ENCODE measurements at regions not wholly inside any gene's neighbourhood (a gene's known extent, or its start where the extent isn't known, plus 50 kb on each side); places are given as distances from the start of the nearest gene placed in this dataset.
"Not testable (repeated sequence)": the region's sequence is repeated elsewhere in the genome, so short reads cannot be mapped to it uniquely, and the experiment has no call there.

DNA sequence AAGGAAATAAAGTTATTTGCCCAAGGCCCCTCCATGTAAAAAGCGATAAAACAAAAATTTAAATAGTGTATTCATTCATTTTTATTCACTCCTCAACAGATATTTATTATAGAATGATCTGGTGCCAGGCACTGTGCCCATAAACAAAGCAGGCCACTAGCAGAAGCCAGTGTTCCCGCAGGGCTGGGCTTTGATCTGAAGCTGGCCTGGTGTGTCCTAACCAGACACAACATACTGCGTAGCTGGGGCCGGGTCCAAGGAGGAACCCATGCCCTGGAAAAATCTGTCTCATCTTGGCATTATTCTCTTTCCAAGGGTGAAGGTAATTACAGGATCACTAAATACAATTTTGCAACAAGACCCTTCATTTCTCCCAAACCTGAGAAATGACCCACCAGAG, 537.4 kb upstream of the CDH5 start:
- no peak for DNase-seq

DNA sequence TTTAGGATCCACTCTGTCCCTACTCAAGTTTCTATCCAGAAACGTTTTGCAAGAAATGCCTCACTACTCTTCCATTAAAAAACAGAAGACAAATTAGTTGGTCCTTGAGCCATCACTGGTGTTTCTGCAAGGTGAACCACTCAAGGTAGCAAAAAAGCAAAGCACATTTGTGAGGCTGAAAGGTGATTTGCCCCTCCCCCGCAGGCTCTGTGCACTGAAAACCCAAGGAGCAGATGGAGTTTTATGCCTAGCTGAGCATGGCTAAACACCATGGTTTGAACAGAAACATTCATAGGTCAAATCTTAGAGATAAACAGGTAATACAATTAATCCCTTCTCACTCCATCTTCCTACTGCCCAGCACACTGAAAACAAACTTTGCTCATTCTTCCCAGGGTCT, 538.2 kb upstream of the CDH5 start:
- DNase-seq = no peak

DNA sequence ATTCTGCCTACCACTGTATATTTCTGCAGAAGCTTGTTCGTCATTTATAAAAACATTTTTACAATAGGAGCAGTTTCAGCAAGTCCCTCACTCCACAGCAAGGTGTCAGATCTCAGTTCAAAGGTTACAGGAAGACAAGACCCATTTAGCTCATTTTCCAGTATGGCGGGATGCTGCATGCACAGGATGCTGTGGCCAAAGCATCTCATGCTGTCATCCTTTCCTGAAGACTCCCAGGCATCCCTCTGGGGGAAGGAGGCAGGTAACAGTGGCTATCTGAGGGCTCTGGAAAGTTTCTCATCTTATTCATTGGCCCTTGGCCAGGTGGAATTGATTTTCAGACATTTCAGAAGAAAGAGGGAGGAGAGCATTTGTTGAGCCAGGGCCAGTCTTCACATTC, 539.3 kb upstream of the CDH5 start:
- DNase-seq = no peak

DNA sequence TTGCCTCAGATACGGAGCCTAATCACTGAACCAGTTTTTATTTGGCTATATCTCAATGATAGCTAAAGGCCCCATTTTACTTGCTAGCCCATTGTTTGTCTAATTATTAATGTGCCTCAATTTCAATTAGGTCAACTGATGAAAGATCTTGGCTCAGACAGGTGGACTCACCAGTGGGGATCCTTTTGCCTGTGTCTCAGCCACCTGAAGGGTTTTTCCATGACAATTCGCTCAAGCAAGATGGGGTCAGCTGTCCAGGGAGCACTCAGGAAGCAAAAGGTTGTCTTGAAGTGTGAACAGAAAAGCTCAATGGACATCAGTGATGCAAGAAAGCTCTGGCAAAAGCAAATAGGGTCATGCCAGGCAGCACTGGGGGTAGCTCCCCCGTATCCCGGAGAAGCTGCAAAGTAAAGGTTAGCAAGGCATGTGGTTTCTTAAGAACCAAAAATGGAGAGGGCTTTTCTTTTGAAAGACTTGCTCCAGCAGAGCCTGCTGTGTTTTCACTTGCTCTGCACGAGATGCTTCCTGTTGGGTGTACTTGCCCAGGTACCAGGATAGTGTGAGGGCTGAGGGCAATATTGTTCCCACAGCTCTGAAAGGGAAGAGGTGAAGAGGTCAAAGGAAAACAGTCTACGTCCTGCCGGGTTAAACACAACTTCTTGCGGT, 541.2 kb upstream of the CDH5 start:
- no peak for DNase-seq

DNA sequence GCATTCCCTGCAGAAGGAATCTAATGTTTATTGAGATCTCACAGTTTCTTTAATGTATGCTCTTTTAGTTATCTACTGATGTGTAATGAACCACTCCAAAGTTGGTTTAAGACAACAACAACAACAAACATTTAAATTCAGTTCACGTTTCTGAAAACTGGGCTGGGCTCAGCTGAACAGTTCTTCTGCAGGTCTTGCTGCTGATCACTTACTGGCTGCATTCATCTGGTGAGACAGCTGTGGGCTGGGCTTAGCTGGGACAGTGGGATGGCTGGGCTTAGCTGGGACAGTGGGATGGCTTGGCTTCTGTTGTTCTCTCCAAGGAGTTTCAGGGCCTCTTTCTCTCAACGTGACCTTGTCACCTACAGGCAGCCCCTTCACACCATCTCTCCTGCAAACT, 544.3 kb upstream of the CDH5 start:
- no peak for DNase-seq

DNA sequence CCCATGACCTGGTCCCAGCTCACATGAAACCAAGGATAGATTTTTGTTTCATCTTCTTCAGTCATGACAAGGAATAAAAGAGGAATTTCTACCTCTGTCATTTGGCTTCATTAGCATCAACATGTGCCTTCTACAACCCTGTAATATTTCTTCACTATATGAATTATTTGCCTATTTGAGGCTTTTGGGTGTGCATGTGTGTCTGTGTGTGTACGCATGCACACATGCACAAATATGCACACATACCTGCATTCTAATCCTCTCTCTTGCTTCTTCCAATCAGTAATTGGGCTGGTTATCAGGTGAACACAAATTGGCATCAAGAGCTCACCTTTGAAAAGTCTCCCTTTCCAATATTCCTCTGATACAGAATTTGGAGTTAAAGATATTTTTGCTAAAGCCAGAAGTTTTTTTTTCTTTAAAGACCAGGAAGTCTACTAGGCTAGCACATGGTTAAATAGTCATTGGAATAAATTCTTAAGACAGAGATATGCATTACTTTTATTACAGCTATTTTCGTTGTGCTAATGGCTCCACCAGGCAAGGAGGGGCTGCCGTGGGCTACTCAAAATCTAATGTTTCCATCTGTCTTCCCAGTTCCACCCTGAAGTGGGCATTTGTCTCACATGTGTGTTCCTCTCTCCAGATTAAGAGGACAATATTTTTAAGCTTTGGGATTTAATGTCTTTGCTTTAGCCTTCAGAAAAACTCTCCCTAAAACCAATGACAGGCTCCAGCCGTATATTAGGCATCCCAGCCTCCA, 547.2 kb upstream of the CDH5 start:
- no peak for DNase-seq

DNA sequence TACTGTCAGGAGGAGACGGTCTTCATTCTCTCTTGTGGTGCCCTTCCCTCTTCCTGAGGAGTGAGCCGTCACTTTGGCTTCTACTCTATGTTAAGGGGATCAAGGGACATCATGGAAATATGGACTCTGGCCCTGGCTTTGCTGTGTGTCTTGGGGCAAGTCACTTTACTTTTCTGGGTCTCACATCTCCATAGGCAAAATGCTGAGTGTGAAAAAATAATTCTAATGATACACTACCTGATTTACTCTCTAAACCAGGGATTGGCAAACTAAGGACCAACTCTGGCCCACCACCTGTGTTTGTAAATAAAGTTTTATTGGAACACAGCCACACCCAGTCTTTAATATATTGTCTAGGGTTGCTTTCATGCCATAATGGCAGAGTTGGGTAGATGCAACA, 548.7 kb upstream of the CDH5 start:
- no peak for DNase-seq

DNA sequence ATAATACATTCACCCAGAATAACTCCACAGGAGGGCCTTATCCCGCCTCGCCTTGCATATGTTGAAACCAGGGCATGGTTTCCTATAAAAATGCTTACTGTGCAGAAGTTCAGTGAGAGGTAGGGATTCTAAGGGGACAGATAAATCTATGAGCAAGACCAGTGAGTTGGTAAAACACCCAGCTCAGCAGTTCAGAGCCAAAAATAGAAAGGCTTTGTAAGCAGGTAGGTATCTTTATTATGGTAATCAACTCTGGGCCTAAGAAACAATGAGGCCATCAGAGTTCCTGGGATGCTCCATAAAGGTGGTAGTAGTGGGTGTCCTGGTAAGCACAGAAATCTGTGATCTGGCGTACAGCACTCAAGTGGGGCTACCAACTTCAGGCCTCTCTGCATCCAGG, 549.4 kb upstream of the CDH5 start:
- peak; percentile 12 for DNase-seq

DNA sequence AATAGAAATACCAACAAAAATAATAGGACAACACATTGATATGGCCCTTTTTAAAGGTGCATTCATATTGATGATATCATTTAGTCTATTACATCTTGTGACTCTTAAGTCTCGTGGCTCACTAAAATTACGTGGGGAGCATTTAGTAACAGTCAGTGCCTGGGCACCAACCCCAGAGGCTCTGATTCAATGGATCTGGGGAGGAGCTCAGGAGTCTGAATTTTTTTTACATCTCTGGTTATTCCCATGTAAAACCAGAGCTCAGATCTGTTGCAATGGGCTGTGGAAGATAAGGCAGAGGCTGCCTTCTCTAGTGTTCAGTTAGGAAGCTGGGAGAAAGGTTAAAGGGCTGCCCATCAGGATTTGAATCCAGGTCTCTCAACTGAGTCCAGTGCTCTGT, 549.9 kb upstream of the CDH5 start:
- no peak for DNase-seq

DNA sequence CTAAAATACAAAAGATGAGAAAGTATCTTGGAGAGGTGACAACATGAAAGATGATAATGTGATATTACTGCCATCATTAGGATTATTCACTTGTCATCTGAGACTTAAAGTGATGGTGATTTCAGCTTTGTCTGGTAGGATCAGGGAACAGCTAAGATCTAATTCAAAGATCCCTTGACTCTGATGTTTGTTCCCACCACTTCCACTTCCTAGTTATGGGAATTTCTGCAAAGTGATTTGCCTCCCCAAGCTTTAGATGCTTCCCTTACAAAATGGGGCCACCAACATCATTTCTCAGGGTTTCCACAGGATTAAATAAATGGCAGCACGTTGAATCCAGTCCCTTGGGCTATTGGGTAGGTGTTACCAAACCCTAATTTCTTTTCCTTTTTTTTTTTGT, 550.8 kb upstream of the CDH5 start:
- no peak for DNase-seq

DNA sequence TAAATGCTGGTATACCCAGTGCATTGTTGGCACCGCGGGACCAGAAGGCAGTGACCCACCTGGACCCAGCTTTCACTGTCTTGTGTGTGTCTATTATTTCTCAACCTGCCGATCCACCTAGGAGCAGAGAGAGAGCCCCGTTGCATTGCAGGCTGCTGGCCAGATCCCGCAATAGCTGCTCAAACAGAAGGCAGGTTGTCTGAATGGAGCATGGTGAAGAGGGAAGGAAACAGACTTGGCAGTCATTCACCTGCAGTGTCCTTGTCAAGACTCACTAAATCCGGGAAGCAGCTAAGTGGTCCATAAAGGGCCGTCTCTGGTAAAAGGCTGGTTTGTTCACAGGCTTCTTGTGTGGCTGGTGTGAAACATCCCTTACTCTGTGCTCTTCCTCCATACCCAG, 552.6 kb upstream of the CDH5 start:
- DNase-seq = not testable (repeated sequence)

DNA sequence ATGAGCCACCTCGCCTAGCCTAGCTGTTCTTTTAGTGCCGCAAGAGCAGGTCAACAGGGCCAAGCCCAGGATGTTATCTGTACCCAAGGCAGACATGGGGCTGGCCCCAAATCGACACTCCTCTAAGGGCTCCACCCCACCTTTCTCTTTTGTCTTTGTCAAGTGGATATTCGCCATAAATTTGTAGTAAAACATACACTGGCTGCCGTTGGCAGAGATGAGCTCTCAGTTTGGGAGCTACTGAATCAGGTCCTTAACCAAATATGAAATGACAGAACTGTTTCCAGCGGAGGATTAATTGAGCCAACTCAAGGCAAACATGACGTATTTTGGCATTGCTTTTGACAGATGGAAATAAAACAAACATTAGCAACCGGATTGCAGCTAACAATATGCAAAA, 556.9 kb upstream of the CDH5 start:
- DNase-seq = no peak

DNA sequence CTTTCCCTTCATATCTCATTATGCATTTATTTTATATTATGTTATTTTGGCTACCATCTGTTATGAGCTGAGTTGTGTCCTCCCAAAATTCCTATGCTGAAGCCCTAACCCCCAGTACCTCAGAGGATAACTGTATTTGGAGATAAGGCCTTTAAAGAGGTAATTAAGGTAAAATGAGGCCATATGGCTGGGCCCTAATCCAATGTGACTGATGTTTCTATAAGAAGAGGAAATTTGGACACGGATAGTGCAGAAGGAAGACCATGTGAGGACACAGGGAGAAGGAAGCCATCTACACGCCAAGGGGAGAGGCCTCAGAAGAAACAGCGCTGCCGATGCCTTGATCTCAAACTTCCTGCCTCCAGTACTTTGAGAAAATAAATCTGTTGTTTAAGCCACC, 557.7 kb upstream of the CDH5 start:
- no peak for DNase-seq

DNA sequence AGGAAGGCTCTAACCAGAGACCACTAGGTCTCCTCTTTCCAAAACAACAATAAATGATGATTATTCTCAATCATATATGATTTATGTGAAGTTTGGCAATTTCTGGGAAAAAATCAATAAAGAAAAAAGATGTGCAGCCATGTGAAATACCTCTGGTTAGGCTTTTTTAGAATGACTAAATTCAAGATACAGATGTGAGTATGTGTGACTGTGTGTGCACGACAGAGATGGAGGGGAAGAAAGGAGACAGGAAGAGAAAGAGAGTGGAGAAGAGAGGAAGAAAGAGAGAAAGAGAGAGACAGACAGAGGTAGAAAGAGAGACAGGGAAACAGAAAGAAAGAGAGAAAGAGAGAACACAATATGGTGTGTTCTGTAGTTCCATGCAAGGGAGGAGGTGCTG, 558.6 kb upstream of the CDH5 start:
- DNase-seq = no peak

DNA sequence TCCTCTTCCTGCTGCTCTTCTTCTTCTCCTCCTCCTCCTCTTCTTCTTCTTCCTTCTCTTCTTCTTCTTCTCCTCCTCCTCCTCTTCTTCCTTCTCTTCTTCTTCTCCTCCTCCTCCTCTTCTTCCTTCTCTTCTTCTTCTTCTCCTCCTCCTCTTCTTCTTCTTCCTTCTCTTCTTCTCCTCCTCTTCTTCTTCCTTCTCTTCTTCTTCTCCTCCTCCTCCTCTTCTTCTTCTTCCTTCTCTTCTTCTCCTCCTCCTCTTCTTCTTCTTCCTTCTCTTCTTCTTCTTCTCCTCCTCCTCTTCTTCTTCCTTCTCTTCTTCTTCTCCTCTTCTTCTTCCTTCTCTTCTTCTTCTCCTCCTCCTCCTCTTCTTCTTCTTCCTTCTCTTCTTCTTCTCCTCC, 560.8 kb upstream of the CDH5 start:
- DNase-seq = not testable (repeated sequence)

DNA sequence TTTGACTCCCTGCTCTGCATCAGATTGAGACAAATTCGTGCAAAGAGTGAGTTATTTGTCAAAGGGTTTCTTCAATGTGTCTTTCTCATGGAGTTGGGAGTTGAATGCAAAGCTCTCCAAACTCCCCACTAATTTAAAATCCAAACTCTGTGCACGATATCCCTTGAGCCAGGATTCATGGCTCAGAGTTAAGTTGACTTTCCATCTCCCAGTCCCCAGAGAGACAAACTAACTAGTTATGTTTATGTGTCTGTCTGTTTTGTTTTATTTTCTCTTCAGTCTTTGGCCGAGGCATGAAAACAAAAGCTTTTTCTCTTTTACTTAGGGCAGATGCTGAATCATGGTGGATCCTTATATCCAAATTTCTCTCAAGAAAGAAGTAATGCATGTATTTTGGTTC, 570.0 kb upstream of the CDH5 start:
- DNase-seq = no peak

DNA sequence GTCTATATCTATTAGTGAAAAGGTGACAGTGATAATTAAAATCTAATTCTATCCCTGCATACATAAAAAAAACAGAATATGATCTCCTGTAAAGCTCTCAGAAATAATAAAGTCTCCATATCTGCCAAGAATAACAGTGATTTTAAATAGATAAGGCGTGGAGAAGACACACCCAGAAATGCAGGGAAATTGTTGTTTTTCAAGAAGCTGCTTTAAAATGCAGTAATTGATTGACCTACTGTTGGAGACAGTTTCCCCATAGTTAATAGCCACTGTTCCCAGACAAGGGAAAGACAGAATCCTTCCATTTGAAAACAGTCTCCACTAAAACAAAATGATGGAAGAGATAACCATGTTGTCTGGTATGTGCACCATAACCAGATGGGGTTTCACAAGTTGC, 571.5 kb upstream of the CDH5 start:
- no peak for DNase-seq

DNA sequence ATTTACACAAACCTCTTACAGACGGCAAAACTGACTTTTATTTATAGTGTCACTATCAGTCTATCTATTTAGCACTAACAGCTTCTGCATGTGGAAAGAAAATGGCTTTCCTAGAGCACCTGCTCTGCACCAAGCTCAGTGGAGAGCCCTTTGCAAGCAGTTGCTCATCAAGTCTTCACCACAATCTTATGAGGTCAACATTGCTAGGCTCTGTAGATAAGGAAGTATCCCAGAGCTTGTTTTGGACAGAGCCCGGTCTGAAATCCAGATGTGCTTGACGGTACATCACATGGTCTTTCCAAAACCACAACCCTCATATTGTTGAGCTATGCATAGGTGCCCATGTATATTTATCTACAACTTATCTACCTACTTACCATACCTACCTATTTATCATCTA, 572.7 kb upstream of the CDH5 start:
- no peak for DNase-seq

DNA sequence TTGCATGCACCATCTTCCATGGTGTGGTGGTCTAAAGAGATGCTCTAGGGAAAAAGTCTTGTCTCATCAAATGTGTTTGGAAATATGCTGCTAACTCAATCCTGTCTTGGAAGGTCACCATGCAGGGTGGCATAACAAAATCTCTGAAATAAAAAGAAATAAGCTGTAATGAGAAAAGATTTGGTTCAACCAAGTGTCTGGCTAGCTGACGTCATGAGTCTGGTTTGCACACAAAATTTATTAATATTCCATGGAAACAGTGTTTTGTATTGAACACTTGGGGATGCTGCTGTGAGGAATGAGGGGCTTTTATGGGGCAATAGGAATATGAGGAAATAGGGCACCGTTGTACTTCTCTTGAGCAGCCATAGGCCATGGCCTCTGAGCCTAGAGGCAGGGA, 575.7 kb upstream of the CDH5 start:
- no peak for DNase-seq

DNA sequence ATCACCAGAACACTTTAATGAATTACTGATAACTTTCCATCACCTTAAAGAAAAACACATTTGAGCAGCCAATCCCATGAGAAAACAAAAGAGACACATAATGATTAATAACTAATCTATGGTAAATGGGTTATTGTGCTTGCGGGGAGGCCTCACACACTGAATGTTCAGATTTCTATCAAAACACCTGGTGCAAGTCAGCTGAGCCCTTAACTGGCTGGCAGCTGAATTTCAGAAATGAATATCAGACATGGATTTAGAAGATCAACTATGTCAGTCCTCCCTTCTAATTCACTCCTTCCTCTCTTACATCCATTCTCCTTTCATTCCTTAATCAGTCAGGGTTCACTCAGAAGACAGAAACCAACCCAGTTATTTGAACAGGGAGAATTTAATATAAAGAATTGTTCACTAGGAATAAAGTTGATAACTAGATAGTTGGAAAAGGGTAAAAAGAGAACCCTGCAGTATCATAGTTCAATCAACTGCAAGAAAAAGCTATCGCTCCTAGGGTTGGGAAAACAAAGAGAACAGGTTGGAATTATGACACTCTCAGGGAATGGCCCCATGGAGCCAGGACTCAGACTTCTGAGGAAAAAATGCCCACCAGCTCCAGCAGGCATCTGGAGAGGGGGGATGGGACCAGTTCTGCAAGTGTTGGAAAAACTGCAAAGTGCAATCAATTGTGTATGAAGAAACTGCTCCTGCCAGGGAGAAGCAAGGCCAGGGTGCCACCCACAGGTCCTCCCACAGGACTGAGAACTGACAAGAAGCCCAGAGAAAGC, 577.1 kb upstream of the CDH5 start:
- DNase-seq = no peak

DNA sequence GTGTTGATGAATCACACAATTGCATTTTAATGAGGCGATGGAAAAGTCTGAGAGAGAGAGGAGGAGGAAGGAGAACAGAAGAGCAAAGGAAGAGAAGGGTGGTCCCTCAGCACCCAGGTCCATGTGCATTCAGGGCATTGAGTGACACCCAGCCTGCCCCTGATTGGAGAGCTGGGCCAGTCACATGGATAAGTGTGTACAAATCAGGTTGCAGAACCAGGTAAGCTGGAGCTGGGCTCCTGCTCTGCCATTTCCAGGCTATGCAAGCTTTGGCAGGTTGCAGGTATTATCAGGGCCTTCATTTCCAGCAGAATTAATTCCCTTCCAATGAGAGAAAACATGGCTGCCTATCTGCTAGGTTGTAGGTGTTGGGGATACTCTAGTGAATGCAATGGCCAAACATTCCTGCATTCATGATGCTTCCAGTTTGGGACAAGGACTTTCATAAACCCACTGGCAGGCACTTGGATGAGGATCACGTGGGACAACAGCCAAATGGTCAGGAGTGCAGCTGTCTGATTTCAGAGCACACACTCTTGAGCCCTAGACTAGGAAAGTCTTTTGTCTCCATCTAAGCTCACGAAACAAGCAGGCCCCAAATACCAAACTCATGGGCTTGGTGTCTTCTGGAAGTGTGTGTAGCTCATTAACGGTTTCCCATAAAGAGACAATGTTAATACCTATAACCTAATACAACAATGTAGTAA, 577.9 kb upstream of the CDH5 start:
- no peak for DNase-seq

DNA sequence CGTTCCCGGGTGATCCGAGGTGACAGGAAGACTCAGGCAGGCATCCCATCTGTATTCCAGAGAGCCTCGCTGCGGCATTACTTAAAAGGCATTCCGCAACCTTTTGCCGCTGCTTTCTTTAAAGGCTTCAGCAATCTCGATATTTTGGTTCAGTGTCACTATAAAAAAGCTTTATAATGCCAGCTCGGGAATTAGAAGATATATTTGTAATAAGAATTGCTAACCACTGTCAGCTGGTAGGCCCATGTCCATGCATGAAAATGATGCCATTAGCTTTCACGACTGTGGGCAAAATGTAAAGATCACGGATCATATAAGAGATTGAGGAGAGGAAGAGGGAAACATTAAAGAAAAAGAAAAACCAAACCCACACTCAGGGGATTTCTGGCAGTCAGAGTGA, 578.6 kb upstream of the CDH5 start:
- no peak for DNase-seq

DNA sequence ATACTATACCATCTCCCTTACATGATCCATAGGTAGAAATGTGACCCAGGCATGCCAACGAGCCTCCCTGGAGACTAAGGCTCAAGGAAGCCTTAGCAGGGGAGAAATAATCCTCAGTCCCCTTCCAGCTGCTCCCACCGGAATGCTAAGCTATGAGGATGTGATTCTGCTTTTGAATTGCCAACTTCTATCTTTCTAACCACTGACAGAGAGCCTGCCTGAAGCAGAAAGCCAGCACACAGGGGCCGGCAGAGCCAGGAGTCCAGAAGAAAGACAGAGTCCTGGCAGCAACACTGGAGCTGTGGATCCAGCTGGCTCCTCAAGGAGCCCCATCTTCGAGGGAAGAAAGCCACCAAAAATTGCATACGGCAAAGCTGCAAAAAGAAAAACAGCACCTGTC, 579.6 kb upstream of the CDH5 start:
- no peak for DNase-seq
